ENCODE measurements at regions not wholly inside any gene's neighbourhood (a gene's known extent, or its start where the extent isn't known, plus 50 kb on each side); places are given as distances from the start of the nearest gene placed in this dataset.
"Not testable (repeated sequence)": the region's sequence is repeated elsewhere in the genome, so short reads cannot be mapped to it uniquely, and the experiment has no call there.

DNA sequence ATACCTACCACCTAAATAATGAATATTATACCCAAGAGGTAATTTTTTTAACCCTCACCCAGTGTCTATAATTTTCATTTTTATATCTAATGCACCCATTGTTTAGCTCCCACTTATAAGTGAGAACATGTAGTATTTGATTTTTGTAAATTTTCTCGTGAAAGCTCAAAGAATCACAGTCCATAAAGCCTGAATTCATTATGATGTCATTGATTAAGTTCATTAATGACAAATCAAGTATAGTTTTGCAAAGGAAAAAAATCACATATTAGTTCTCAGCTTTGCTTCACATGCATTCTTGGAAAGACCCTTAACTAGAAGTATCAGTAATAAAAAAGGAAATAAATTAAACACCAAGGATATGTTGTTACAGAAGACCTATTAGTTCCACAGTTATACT, 425.3 kb upstream of the UBE2E2 start:
- no peak for DNase-seq
- H3K27me3 ChIP-seq: no peaks in the 10 kb centered on the region
- no peak overlapping the region for H3K4me3 ChIP-seq
- H3K36me3 ChIP-seq: no peaks in the 10 kb centered on the region
- no peaks in the 10 kb centered on the region for H3K9me3 ChIP-seq

DNA sequence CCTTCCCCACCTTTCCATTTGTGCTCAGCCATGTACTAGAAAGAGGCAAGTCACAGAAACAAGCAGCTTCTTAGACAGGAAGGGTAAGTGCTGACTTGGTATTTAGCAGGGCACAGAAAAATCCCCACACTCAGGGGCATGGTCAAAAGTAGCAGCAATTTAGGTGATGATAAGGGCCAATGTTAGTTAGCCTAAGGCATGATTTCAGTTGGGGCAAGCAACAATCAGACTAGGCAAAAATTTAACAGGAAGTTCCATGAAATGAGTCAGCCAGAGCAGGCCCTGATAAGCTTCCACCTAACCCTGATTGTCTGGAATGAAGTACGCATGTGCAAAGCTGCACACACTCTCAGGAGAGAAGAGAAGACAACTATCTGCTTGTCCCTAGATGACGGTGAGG, 423.4 kb upstream of the UBE2E2 start:
- Histone ChIP-seq H3K9me3 (no peaks in the 10 kb centered on the region), H3K27me3 (no peaks in the 10 kb centered on the region)
- DNase-seq: no peak

DNA sequence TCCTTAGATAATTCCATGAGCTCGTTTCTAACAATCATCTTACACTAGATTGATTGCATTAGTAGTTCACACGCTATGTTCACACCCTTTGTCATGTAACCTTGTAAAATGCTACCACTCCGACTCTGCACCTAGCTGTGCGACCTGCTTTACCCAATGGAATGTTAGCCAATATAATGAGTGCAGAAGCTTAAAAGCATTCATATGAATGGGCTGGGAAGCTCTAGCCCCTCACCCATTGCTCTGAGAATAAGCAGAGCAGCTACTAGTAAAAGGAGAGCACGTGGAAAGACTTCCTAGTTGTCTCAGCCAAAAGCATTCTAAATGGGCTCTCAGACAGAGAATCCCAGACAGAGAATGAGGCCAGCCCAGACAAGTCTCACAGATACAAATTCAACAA, 410.6 kb upstream of the UBE2E2 start:
- Histone ChIP-seq H3K27me3 (no peaks in the 10 kb centered on the region), H3K36me3 (no peaks in the 10 kb centered on the region), H3K9me3 (no peaks in the 10 kb centered on the region), H3K4me3 (no peak overlapping the region)
- DNase-seq: no peak

More for the DNA sequence above, 423.4 kb upstream of the UBE2E2 start:
- Histone ChIP-seq H3K4me3 (no peak overlapping the region), H3K36me3 (no peaks in the 10 kb centered on the region)

DNA sequence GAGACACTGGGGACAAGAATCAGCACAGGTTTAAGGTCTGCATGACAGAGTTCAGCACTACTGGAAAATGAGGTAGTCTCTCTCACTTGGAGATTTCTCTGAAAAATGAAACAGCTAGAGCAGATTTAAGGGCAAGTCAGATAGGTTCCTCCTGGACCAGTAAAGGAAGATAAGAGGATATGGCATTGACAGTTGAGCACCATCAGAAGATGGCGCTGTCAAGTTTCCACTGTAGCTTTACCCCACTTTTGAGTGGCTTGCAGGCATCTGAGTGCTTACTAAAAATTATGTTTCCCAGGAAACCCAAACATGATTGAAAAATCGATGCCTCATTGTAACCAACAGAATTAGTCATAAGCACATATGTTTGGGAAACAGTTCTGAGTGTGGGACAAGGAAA, 407.2 kb upstream of the UBE2E2 start:
- H3K36me3 ChIP-seq: no peaks in the 10 kb centered on the region
- H3K9me3 ChIP-seq: no peaks in the 10 kb centered on the region
- no peak overlapping the region for H3K4me3 ChIP-seq
- DNase-seq: no peak
- no peaks in the 10 kb centered on the region for H3K27me3 ChIP-seq

DNA sequence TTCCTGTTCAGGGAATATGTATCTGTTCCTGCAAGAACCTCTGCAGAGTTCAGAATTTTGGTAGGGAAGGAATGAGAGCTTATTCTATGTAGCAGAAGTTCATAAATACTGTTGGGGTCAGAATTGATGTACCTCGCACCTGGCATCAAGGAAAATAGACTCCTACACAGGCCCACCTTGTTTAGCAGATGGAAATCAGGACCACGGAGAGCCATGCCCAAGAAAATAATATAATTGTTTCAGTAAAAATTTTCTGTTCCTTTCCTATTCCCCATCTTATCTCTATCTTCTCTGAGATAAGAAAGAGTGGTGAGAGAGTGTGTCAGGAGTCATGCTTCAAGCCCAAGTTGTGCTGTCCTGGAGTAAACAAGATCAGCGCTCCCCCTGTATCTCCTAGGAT, 404.7 kb upstream of the UBE2E2 start:
- Histone ChIP-seq H3K36me3 (no peaks in the 10 kb centered on the region), H3K9me3 (no peaks in the 10 kb centered on the region), H3K27me3 (no peaks in the 10 kb centered on the region), H3K4me3 (no peak overlapping the region)
- no peak for DNase-seq

DNA sequence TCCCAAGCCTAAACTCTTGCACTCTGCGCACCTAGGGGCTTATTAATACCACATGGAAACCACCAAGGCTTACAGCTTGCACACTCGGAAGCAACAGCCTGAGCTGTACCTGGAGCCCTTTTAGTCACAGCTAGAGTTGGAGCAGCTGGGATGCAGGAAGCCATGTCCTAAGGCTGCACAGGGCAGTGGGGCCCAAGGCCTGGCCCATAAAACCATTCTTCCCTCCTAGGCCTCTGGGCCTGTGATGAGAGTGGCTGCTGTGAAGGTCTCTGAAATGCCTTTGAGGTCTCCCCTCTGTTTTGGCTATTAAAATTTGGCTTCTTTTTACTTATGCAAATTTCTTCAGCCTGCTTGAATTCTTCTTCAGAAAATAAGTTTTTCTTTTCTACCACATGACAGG, 383.9 kb upstream of the UBE2E2 start:
- Histone ChIP-seq H3K4me3 (no peak overlapping the region), H3K27me3 (no peaks in the 10 kb centered on the region), H3K9me3 (no peaks in the 10 kb centered on the region), H3K36me3 (no peaks in the 10 kb centered on the region)
- DNase-seq: no peak

DNA sequence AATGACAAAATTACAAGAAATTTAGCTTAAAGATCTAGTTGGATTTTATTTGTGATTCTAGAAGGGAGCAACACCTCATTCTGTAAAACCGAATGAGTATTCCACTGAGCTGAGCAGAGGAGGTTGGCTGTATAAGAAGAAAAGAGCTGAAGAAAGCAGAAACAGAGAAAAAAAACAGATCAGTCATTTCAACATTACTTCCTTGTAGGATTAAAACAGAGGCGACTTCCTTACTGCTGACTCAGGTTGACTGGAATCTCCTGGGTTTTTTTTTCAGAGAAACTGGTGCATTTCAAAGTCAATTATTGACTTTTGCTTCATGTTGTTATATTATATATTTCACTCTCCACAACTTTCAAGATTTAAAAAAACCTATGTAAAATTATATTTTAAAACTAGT, 368.1 kb upstream of the UBE2E2 start:
- no peaks in the 10 kb centered on the region for H3K9me3 ChIP-seq
- DNase-seq: no peak
- no peak overlapping the region for H3K4me3 ChIP-seq
- H3K36me3 ChIP-seq: no peaks in the 10 kb centered on the region
- no peaks in the 10 kb centered on the region for H3K27me3 ChIP-seq

DNA sequence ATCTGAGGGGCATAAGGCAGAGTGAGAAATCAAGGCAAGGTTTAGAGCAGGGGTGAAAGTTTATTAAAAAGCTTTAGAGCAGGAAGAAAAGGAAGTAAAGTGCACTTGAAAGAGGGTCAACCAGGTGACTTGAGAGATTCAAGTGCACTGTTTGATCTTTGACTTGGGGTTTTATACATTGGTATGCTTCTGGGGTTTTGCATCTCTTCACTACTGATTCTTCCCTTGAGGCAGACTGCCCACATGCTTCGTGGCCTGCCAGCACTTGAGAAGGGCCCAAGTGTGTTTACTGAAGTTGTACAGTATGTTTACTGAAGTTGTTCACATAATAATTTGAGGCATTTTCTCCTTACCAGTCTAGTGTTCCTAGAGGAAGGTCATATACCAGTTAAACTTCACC, 367.0 kb upstream of the UBE2E2 start:
- no peak for DNase-seq
- Histone ChIP-seq H3K36me3 (no peaks in the 10 kb centered on the region), H3K4me3 (no peak overlapping the region), H3K9me3 (no peaks in the 10 kb centered on the region), H3K27me3 (no peaks in the 10 kb centered on the region)

DNA sequence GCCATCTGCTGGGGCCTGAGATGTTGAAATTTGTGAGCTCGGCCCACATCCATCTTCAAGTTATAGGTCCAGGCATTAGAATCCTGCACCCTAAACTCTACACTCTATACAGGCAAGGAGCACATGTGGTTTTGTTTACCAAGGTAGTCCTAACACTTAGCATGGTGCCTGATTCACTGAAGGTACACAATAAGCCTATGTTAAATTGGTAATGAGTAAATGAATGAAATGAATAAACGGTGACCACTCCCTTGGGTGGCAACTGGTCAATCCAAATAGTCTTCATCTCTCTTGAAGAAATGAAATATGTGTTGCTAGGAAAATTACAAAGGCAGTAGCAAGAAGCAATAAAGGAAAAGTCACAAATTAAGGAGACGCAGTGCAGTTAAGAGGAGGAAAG, 359.3 kb upstream of the UBE2E2 start:
- no peaks in the 10 kb centered on the region for H3K36me3 ChIP-seq
- DNase-seq: no peak
- no peaks in the 10 kb centered on the region for H3K9me3 ChIP-seq
- H3K4me3 ChIP-seq: no peak overlapping the region
- no peaks in the 10 kb centered on the region for H3K27me3 ChIP-seq

DNA sequence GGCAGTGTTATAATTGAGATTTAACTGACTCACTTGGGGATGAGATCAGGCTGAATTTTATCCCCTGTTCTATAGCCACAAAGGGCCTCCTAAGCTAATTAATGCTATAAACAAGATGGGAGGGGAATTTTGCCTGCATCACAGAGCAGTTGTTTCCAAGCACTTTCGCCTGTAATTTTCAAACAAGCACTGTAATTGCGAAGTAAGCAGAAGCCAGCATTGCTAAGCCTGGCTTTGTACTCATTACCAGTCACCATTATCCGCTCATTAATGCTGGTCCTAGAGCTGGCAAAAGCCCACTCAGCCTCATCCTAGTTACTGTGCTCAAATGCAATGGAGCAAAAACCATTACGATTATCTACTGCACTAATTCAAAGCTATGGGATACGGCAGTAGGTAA, 356.6 kb upstream of the UBE2E2 start:
- Histone ChIP-seq H3K9me3 (no peaks in the 10 kb centered on the region), H3K36me3 (no peaks in the 10 kb centered on the region), H3K4me3 (no peak overlapping the region), H3K27me3 (no peaks in the 10 kb centered on the region)
- no peak for DNase-seq

DNA sequence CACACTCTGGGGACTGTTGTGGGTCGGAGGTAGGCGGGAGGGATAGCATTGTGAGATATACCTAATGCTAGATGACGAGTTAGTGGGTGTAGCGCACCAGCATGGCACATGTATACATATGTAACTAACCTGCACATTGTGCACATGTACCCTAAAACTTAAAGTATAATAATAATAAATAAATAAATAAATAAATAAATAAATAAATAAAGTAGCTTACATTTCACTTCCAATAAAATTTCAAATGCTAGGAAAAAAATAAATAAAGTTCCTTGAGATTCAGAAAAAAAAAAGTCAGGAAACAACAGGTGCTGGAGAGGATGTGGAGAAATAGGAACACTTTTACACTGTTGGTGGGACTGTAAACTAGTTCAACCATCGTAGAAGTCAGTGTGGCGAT, 353.5 kb upstream of the UBE2E2 start:
- H3K9me3 ChIP-seq: not testable (repeated sequence)

DNA sequence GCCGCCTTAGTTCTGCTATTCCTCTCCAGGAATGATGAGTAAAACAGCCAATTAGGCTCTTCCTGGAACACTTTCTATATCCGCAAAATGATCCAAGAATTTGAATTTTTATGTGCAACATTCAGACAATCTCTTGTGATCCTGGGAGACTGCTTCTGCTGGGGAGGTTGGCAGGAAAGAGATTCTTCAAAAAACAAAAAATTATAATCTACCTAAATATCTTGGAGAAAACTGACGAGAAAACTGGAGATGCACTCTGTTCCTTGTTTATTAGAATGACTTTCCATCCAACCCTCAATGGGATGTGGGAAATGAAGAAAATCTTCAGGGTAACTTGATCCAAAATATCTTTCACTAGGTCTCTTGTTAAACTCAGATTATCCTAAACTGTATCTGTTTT, 346.3 kb upstream of the UBE2E2 start:
- no peaks in the 10 kb centered on the region for H3K9me3 ChIP-seq
- H3K36me3 ChIP-seq: no peaks in the 10 kb centered on the region
- H3K4me3 ChIP-seq: no peak overlapping the region
- no peak for DNase-seq
- no peaks in the 10 kb centered on the region for H3K27me3 ChIP-seq

More for the DNA sequence above, 353.5 kb upstream of the UBE2E2 start:
- H3K27me3 ChIP-seq, H3K36me3 ChIP-seq, DNase-seq, H3K4me3 ChIP-seq: not testable (repeated sequence)

DNA sequence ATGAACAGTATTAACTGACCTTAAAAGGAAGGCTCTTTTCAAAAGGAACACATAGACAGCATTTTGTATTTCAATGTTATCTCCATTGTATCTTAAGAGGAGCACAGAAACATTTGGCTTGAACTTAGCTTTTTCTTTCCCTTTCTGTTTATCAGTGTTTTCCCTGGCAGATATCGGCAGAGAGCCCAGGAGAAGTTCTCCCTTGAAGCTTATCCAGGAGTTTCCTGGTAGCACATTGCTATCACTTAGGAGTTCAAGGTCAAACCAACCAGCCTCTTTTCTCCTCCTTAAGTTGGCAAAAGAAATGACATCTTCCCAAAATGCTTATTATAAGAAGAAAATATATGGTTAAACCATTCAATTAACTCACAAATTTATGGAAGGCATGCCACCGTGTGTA, 344.6 kb upstream of the UBE2E2 start:
- Histone ChIP-seq H3K9me3 (no peaks in the 10 kb centered on the region), H3K4me3 (no peak overlapping the region), H3K27me3 (no peaks in the 10 kb centered on the region), H3K36me3 (no peaks in the 10 kb centered on the region)
- no peak for DNase-seq

DNA sequence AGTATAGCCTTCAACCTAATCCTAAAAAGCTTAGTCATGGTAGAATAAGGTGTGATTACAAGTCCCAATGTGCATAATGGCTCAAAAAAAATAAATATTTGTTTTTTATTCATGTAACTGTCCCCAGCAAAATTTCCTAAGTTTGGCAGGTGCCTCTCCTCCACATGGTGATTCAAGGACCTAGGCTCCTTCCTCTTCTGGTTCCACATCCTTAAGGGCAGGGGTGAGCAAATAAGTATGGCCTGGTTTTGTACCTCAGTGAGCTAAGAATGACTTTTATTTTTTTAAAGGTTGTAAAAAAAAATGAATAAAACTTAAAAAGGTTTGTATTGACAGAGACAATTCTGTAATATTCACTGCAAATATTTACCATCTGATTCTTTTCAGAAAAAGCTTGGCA, 343.5 kb upstream of the UBE2E2 start:
- Histone ChIP-seq H3K9me3 (no peaks in the 10 kb centered on the region), H3K4me3 (no peak overlapping the region), H3K27me3 (no peaks in the 10 kb centered on the region), H3K36me3 (no peaks in the 10 kb centered on the region)
- DNase-seq: no peak

DNA sequence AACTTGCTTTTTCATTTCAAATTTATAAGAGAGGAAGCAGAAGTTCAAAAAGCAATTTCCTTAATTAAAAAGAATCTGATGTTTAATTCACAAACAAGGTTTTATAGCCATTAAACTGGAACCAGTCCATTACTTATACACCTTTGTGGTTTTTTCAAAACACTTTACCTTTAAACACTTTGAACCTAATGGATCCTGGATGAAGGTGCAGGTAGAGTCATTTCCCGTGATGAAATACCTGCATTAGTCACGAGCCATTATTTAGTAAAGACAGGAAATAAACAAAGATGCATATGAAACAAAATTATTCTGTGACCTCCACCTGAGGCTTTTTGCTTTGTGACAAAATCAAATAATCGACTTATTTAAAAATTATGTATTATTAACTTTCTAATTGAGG, 341.7 kb upstream of the UBE2E2 start:
- Histone ChIP-seq H3K9me3 (no peaks in the 10 kb centered on the region), H3K36me3 (no peaks in the 10 kb centered on the region)
- DNase-seq: no peak

DNA sequence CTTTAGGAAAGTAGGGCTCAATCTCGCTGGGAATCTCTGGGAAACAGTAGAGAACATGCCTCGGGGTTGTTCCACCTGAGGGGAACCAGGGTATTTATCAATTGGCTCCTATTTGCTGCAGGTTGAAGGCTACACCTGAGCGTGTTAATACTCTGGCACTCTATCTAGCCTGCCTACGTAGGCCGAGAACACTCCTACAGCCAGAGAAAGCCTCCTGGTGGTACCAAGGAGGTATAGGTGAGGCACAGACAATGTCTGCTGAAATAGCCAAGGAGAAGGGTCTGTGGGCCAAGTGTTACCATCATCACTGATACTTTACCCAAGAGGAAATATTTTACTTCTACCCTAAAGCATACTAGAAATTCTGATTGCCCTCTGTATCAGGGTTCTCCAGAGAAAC, 341.0 kb upstream of the UBE2E2 start:
- H3K9me3 ChIP-seq: no peaks in the 10 kb centered on the region
- DNase-seq: no peak
- no peaks in the 10 kb centered on the region for H3K27me3 ChIP-seq
- no peak overlapping the region for H3K4me3 ChIP-seq
- no peaks in the 10 kb centered on the region for H3K36me3 ChIP-seq

More for the DNA sequence above, 341.7 kb upstream of the UBE2E2 start:
- H3K27me3 ChIP-seq: no peaks in the 10 kb centered on the region
- no peak overlapping the region for H3K4me3 ChIP-seq

DNA sequence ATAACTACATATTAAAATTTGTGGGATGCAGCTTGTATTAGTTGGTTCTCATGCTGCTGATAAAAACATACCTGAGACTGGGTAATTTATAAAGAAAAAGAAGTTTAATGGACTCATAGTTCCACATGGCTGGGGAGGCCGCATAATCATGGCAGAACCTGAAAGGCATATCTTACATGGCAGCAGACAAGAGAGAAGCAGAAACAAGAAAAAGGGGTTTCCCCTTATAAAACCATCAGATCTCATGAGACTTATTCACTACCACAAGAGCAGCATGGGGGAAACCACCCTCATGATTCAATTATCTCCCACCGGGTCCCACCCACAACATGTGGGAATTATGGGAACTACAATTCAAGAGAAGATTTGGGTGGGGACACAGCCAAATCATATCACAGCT, 320.3 kb upstream of the UBE2E2 start:
- H3K9me3 ChIP-seq, DNase-seq, H3K4me3 ChIP-seq, H3K27me3 ChIP-seq, H3K36me3 ChIP-seq: not testable (repeated sequence)

DNA sequence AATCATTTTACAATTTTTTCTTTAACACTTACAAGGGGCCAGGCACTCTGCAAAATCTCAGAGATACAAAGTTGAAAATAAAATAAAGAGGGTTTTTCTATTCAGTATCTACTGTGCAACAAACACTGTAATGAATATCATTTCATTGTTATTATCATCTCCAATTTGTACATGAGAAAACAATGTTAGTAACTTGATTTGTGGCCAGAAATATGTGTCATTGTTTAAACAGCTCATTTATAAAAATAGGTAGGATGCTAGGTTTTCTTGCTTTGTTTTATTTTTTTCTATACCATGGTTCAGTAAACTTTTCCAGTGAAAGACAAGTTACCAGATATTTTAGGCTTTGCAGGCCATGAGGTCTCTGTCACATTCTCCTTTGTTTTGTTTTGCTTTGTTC, 318.1 kb upstream of the UBE2E2 start:
- Histone ChIP-seq H3K9me3 (no peaks in the 10 kb centered on the region), H3K4me3 (no peak overlapping the region), H3K36me3 (no peaks in the 10 kb centered on the region), H3K27me3 (no peaks in the 10 kb centered on the region)
- no peak for DNase-seq

DNA sequence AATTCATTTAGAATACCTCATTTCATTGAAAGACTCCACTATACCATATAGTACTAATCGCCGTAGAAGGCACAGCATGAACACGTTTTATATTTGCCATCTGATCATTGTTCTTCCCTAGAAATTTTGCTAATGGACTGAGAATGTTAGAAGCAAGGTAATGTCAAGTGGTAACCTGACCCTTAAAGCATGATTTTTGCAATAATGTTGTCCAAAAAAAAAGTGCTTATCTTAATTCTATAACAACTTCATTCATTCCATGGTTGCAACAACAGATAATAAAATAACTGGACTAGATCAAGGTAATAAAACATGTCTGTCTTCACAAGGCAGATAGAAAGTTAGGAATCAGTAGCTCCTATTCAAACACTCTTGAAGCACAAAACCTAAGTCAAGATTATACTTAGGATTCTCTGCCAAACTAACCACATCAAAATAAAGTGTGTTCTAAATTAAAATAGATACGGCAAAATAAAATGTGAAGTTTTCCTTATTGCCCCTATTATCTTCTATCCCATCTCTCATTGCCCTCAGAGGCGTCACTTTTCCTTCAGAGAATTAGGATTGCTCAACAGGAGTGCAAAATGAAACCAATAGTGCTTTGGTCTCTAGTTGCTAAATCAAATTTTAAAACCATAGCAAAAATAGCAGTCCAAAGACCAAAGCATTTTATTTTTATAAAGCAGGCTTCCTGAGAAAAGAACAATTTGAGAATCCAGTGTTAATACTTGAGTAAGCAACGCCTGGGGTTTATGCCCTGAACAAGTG, 317.4 kb upstream of the UBE2E2 start:
- no peaks in the 10 kb centered on the region for H3K36me3 ChIP-seq
- no peaks in the 10 kb centered on the region for H3K27me3 ChIP-seq
- H3K9me3 ChIP-seq: no peaks in the 10 kb centered on the region
- H3K4me3 ChIP-seq: no peak overlapping the region
- no peak for DNase-seq

Data from MG63 (cell line).